K562 (cell line): ENCODE measurements at regions not wholly inside any gene's neighbourhood (a gene's known extent, or its start where the extent isn't known, plus 50 kb on each side); places are given as distances from the start of the nearest gene placed in this dataset.

ENCODE experiments used
- JUND ChIP-seq, 2 experiments: IDR thresholded peaks; 2 replicates in 1 of 2; 3 replicates in 1 of 2; pipeline ENCODE4 v1.6.1; 2011; ENCODE audit warnings: borderline replicate concordance in 2 of 2, low read depth in 2 of 2, low read length in 2 of 2, improper control_type of control experiment in 1 of 2, missing biosample characterization in 1 of 2, missing genetic modification characterization in 1 of 2, missing genetic modification reagents in 1 of 2
- SMARCB1 ChIP-seq: IDR thresholded peaks from 2 replicates; pipeline ENCODE4 v1.6.1; 2011; ENCODE audit warnings: improper control_type of control experiment, low read depth; ENCODE audit not compliant: insufficient read length
- TSC22D4 ChIP-seq: fragments of 450-650 bp; IDR thresholded peaks from 2 replicates; pipeline ENCODE4 v1.6.1; 2016; ENCODE audit warnings: missing genetic modification characterization, missing biosample characterization, control low read depth
- TF ChIP-seq, protein P1 (sequence below), 3 experiments: IDR thresholded peaks in 2 of 3; conservative IDR thresholded peaks in 1 of 3; 2 replicates each; pipeline ENCODE4 v1.5.1; 2011 to 2012; ENCODE audit warnings: low read length in 3 of 3, mild to moderate bottlenecking in 3 of 3, control low read depth in 2 of 3, improper control_type of control experiment in 1 of 3, inconsistent platforms in 1 of 3, low read depth in 1 of 3, mixed read lengths in 1 of 3, moderate library complexity in 1 of 3; ENCODE audit not compliant: insufficient read depth in 2 of 3
- TF ChIP-seq, protein P2 (sequence below), 2 experiments: fragments of 450-650 bp; formaldehyde crosslinking in 1 of 2; IDR thresholded peaks; 2 replicates each; pipeline versions ENCODE4 v1.4.0 to v1.6.1; 2014 to 2020; ENCODE audit warnings: mild to moderate bottlenecking in 2 of 2, borderline replicate concordance in 1 of 2, low read depth in 1 of 2

DNA sequence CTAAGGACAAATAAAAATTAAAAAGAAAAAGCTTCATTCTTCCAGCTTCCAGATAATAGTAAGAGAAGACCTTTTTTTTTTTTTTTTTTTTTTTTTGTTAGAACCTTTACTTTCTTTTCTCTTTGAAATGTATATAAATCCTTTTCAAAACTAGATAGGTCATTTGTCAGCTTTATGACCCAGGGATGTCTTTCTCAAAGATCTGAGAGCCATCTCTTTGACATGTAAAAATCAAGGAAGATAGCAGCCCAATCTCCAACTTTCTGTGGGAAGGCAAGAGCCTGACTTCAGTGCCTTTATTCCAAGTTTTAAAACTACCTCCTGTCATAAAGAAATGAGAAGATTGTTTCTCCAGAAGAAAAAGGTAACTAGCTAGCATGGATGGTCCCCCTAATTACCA lies 203.3 kb upstream of the LRFN5 start:
- TF ChIP-seq JUND (IDR thresholded peaks at IDR 0.05; ENCODE audit: borderline replicate concordance, low read depth, low read length), result no peak
- TF ChIP-seq JUND (tag; IDR thresholded peaks at IDR 0.05; ENCODE audit: borderline replicate concordance, low read depth, low read length), result no peak
- TF ChIP-seq, protein P1, sequence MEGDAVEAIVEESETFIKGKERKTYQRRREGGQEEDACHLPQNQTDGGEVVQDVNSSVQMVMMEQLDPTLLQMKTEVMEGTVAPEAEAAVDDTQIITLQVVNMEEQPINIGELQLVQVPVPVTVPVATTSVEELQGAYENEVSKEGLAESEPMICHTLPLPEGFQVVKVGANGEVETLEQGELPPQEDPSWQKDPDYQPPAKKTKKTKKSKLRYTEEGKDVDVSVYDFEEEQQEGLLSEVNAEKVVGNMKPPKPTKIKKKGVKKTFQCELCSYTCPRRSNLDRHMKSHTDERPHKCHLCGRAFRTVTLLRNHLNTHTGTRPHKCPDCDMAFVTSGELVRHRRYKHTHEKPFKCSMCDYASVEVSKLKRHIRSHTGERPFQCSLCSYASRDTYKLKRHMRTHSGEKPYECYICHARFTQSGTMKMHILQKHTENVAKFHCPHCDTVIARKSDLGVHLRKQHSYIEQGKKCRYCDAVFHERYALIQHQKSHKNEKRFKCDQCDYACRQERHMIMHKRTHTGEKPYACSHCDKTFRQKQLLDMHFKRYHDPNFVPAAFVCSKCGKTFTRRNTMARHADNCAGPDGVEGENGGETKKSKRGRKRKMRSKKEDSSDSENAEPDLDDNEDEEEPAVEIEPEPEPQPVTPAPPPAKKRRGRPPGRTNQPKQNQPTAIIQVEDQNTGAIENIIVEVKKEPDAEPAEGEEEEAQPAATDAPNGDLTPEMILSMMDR (IDR thresholded peaks at IDR 0.05 in 2 of 3, conservative IDR thresholded peaks at IDR 0.05 in 1 of 3; ENCODE audit: insufficient read depth in 2 of 3, low read depth in 1 of 3, low read length in 3 of 3), result no peak
- TF ChIP-seq TSC22D4 (tag), result no peak
- no peak for TF ChIP-seq SMARCB1
- TF ChIP-seq, protein P2, sequence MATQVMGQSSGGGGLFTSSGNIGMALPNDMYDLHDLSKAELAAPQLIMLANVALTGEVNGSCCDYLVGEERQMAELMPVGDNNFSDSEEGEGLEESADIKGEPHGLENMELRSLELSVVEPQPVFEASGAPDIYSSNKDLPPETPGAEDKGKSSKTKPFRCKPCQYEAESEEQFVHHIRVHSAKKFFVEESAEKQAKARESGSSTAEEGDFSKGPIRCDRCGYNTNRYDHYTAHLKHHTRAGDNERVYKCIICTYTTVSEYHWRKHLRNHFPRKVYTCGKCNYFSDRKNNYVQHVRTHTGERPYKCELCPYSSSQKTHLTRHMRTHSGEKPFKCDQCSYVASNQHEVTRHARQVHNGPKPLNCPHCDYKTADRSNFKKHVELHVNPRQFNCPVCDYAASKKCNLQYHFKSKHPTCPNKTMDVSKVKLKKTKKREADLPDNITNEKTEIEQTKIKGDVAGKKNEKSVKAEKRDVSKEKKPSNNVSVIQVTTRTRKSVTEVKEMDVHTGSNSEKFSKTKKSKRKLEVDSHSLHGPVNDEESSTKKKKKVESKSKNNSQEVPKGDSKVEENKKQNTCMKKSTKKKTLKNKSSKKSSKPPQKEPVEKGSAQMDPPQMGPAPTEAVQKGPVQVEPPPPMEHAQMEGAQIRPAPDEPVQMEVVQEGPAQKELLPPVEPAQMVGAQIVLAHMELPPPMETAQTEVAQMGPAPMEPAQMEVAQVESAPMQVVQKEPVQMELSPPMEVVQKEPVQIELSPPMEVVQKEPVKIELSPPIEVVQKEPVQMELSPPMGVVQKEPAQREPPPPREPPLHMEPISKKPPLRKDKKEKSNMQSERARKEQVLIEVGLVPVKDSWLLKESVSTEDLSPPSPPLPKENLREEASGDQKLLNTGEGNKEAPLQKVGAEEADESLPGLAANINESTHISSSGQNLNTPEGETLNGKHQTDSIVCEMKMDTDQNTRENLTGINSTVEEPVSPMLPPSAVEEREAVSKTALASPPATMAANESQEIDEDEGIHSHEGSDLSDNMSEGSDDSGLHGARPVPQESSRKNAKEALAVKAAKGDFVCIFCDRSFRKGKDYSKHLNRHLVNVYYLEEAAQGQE (IDR thresholded peaks at IDR 0.05; ENCODE audit: borderline replicate concordance), result no peak
- TF ChIP-seq, protein P2 (CRISPR knock-in tag; IDR thresholded peaks at IDR 0.05; ENCODE audit: low read depth), result no peak
